Ovary (tissue), 7 donors: ENCODE measurements at regions not wholly inside any gene's neighbourhood (a gene's known extent, or its start where the extent isn't known, plus 50 kb on each side); places are given as distances from the start of the nearest gene placed in this dataset.

Experiments
- DNase-seq, 5 donors: peaks; one replicate each; pipeline ENCODE4 v3.0.0-alpha.2; 2019 to 2020
- H3K27ac ChIP-seq, 2 donors: fragments of 200-600 bp; one replicate each; pipeline versions ENCODE4 v1.5.1 to v1.8.0; 2019 to 2022
- H3K27me3 ChIP-seq: fragments of 200-600 bp; one replicate; pipeline ENCODE4 v1.8.0; 2022
- H3K36me3 ChIP-seq: fragments of 200-600 bp; sonication (generic); one replicate; pipeline ENCODE4 v1.5.1; 2019
- H3K4me1 ChIP-seq: one replicate; pipeline ENCODE4 v1.8.1; 2013; ENCODE audit warnings: mild to moderate bottlenecking, moderate library complexity; ENCODE audit not compliant: insufficient read depth
- H3K4me3 ChIP-seq: fragments of 200-600 bp; sonication (generic); one replicate; pipeline ENCODE4 v1.5.1; 2017
- H3K9me3 ChIP-seq, 2 donors: fragments of 200-600 bp in 1 of 2; sonication (generic) in 1 of 2; one replicate each; pipeline versions ENCODE4 v1.5.1 to v1.8.1; 2013 to 2019; ENCODE audit warnings: mild to moderate bottlenecking in 1 of 2, moderate library complexity in 1 of 2
- CTCF ChIP-seq, 3 donors: fragments of 450-650 bp in 2 of 3; fragments of 200-600 bp in 1 of 3; IDR thresholded peaks; one replicate each; pipeline versions ENCODE4 v1.5.1 to v1.8.0; 2016 to 2022; ENCODE audit warnings: antibody characterized with exemption in 3 of 3, mild to moderate bottlenecking in 1 of 3
- EP300 ChIP-seq: sonication (generic); formaldehyde crosslinking; IDR thresholded peaks from one replicate; pipeline ENCODE4 v1.6.1; 2017; ENCODE audit warnings: antibody characterized with exemption
- POLR2A ChIP-seq: fragments of 450-650 bp; IDR thresholded peaks from one replicate; pipeline ENCODE4 v1.6.1; 2017; ENCODE audit warnings: antibody characterized with exemption, mild to moderate bottlenecking, moderate library complexity
- WGBS, 3 donors: extraction: QIAGEN DNeasy Blood & Tissue Kit in 1 of 3; methylation state at CpG; one replicate each; pipeline versions ENCODE4 v1.1.5 to v1.1.7; 2013 to 2017; 5-methylcytosine and 5-hydroxymethylcytosine counted together
- intact Hi-C, 4 donors: fragments of 100-400 bp; cut with DNase I; formaldehyde crosslinking; loops; one replicate each; pipeline versions ENCODE4 v1.11.0 to v1.15.1; 2022 to 2023
- donor health status: DM: no; HTN: no; CAD: no; lungs with moderate emphysema.
- donor health status: DM: no; HTN: no; CAD: no.
- donor health status: Bipolar disorder and iron deficiency.
- donor health status: DM: no; HTN: no; CAD: no.
- donor health status: DM: yes; HTN: yes; CAD: no.

GRCh38 chr6:21965016-21965415, 331.8 kb downstream of the PRL start:
- H3K9me3 ChIP-seq = no peaks in the 10 kb centered on the region
- TF ChIP-seq POLR2A (no peak), CTCF (IDR thresholded peaks at IDR 0.05) (no peak), EP300 (no peak)
- no peaks in the 10 kb centered on the region for H3K4me1 ChIP-seq
- intact Hi-C loops = no loop called here
- no peaks in the 10 kb centered on the region for H3K27me3 ChIP-seq
- no peaks in the 10 kb centered on the region for H3K36me3 ChIP-seq
- no peak overlapping the region for H3K4me3 ChIP-seq
- DNase-seq = no peak
- WGBS, 3 donors = 55 to 59% (median 59%) methylated on average over 3 of the region's 3 CpGs
- H3K27ac ChIP-seq = no peak overlapping the region

GRCh38 chr6:21965953-21966539, 330.8 kb downstream of the PRL start:
- intact Hi-C loops = no loop called here
- no peak overlapping the region for H3K4me3 ChIP-seq
- H3K27ac ChIP-seq = no peak overlapping the region
- peaks cover 3% of the 10 kb centered on the region for H3K4me1 ChIP-seq
- 90 to 94% (median 93%) methylated on average over 8 of the region's 8 CpGs for WGBS, 3 donors
- no peak for DNase-seq
- TF ChIP-seq POLR2A = no peak
- TF ChIP-seq EP300 = no peak
- TF ChIP-seq CTCF (IDR thresholded peaks at IDR 0.05) = no peak
- H3K36me3 ChIP-seq = no peaks in the 10 kb centered on the region
- H3K9me3 ChIP-seq = no peaks in the 10 kb centered on the region
- H3K27me3 ChIP-seq = no peaks in the 10 kb centered on the region

- H3K36me3 ChIP-seq = no peaks in the 10 kb centered on the region
- TF ChIP-seq CTCF (IDR thresholded peaks at IDR 0.05) (no peak), POLR2A (no peak), EP300 (no peak)
- no peak overlapping the region for H3K27ac ChIP-seq
- peaks cover 4% of the 10 kb centered on the region for H3K4me1 ChIP-seq
- no peaks in the 10 kb centered on the region for H3K27me3 ChIP-seq
- intact Hi-C loops = no loop called here
- H3K4me3 ChIP-seq = no peak overlapping the region
- 74 to 80% (median 79%) methylated on average over 9 of the region's 9 CpGs for WGBS, 3 donors
- no peak for DNase-seq
- H3K9me3 ChIP-seq = no peaks in the 10 kb centered on the region
These were observed 329.5 kb downstream of the PRL start for GRCh38 chr6:21967056-21967974.

- H3K4me3 ChIP-seq = no peak overlapping the region
- TF ChIP-seq POLR2A (no peak), CTCF (IDR thresholded peaks at IDR 0.05) (no peak), EP300 (no peak)
- intact Hi-C loops = no loop called here
- 90 to 98% (median 90%) methylated on average over 2 of the region's 2 CpGs for WGBS, 3 donors
- no peaks in the 10 kb centered on the region for H3K36me3 ChIP-seq
- H3K4me1 ChIP-seq = peaks cover 4% of the 10 kb centered on the region
- DNase-seq = no peak
- H3K27ac ChIP-seq = no peak overlapping the region
- no peaks in the 10 kb centered on the region for H3K27me3 ChIP-seq
- no peaks in the 10 kb centered on the region for H3K9me3 ChIP-seq
These were observed 328.4 kb downstream of the PRL start for GRCh38 chr6:21968411-21968810.
